ENCODE measurements at regions not wholly inside any gene's neighbourhood (a gene's known extent, or its start where the extent isn't known, plus 50 kb on each side); places are given as distances from the start of the nearest gene placed in this dataset.

GRCh38 chr13:34425327-34425949 lies 516.6 kb upstream of the NBEA start:
- Histone ChIP-seq H3K27ac (ENCODE audit: low read length) (no peak overlapping the region), H3K9me3 (ENCODE audit: insufficient read depth, low read length) (peaks cover 6% of the 10 kb centered on the region; the same call in 1 of the 2 replicates), H3K79me2 (ENCODE audit: low read length) (no peaks in the 10 kb centered on the region), H3K4me2 (ENCODE audit: low read length) (no peak overlapping the region), H4K20me1 (ENCODE audit: insufficient read depth, low read length) (no peaks in the 10 kb centered on the region), H3K4me3 (ENCODE audit: low read length) (no peak overlapping the region), H3K36me3 (replicated peaks; ENCODE audit: low read depth, low read length) (no peaks in the 10 kb centered on the region), H3K27me3 (ENCODE audit: low read depth, low read length) (no peaks in the 10 kb centered on the region), H3K9ac (ENCODE audit: low read length) (no peak overlapping the region), H2AFZ (ENCODE audit: low read depth, low read length) (no peak overlapping the region), H3K4me1 (ENCODE audit: low read length) (no peaks in the 10 kb centered on the region)
- TF ChIP-seq CTCF (IDR thresholded peaks at IDR 0.05; ENCODE audit: low read depth, low read length) (no peak), EZH2phosphoT487 (IDR thresholded peaks at IDR 0.05; ENCODE audit: low read depth) (no peak)

- no peaks in the 10 kb centered on the region for H3K36me3 ChIP-seq (replicated peaks; ENCODE audit: low read depth, low read length)
- H3K4me1 ChIP-seq (ENCODE audit: low read length) = no peaks in the 10 kb centered on the region
- H3K4me2 ChIP-seq (ENCODE audit: low read length) = no peak overlapping the region
- no peaks in the 10 kb centered on the region for H3K79me2 ChIP-seq (ENCODE audit: low read length)
- H3K27ac ChIP-seq (ENCODE audit: low read length) = no peak overlapping the region
- H2AFZ ChIP-seq (ENCODE audit: low read depth, low read length) = no peak overlapping the region
- no peaks in the 10 kb centered on the region for H4K20me1 ChIP-seq (ENCODE audit: insufficient read depth, low read length)
- H3K9ac ChIP-seq (ENCODE audit: low read length) = no peak overlapping the region
- H3K4me3 ChIP-seq (ENCODE audit: low read length) = no peak overlapping the region
- H3K9me3 ChIP-seq (ENCODE audit: insufficient read depth, low read length) = peaks cover 10% of the 10 kb centered on the region; the same call in 1 of the 2 replicates
- H3K27me3 ChIP-seq (ENCODE audit: low read depth, low read length) = no peaks in the 10 kb centered on the region
- TF ChIP-seq EZH2phosphoT487 (IDR thresholded peaks at IDR 0.05; ENCODE audit: low read depth) = no peak
- TF ChIP-seq CTCF (IDR thresholded peaks at IDR 0.05; ENCODE audit: low read depth, low read length) = no peak
Measured at GRCh38 chr13:34428911-34429310, 513.2 kb upstream of the NBEA start.

GRCh38 chr13:34430294-34430693 lies 511.8 kb upstream of the NBEA start:
- Histone ChIP-seq H3K79me2 (ENCODE audit: low read length) (no peaks in the 10 kb centered on the region), H3K27ac (ENCODE audit: low read length) (no peak overlapping the region), H3K27me3 (ENCODE audit: low read depth, low read length) (no peaks in the 10 kb centered on the region), H3K9ac (ENCODE audit: low read length) (no peak overlapping the region), H3K4me2 (ENCODE audit: low read length) (no peak overlapping the region), H2AFZ (ENCODE audit: low read depth, low read length) (no peak overlapping the region), H3K36me3 (replicated peaks; ENCODE audit: low read depth, low read length) (no peaks in the 10 kb centered on the region), H3K4me1 (ENCODE audit: low read length) (no peaks in the 10 kb centered on the region), H3K9me3 (ENCODE audit: insufficient read depth, low read length) (peaks cover 10% of the 10 kb centered on the region; the same call in 1 of the 2 replicates), H4K20me1 (ENCODE audit: insufficient read depth, low read length) (no peaks in the 10 kb centered on the region), H3K4me3 (ENCODE audit: low read length) (no peak overlapping the region)
- no peak for TF ChIP-seq CTCF (IDR thresholded peaks at IDR 0.05; ENCODE audit: low read depth, low read length)
- no peak for TF ChIP-seq EZH2phosphoT487 (IDR thresholded peaks at IDR 0.05; ENCODE audit: low read depth)

GRCh38 chr13:34431827-34432581 lies 510.1 kb upstream of the NBEA start:
- Histone ChIP-seq H2AFZ (ENCODE audit: low read depth, low read length) (no peak overlapping the region), H3K36me3 (replicated peaks; ENCODE audit: low read depth, low read length) (no peaks in the 10 kb centered on the region), H3K27ac (ENCODE audit: low read length) (no peak overlapping the region), H4K20me1 (ENCODE audit: insufficient read depth, low read length) (no peaks in the 10 kb centered on the region), H3K4me1 (ENCODE audit: low read length) (no peaks in the 10 kb centered on the region), H3K9ac (ENCODE audit: low read length) (no peak overlapping the region), H3K27me3 (ENCODE audit: low read depth, low read length) (no peaks in the 10 kb centered on the region), H3K79me2 (ENCODE audit: low read length) (no peaks in the 10 kb centered on the region), H3K4me3 (ENCODE audit: low read length) (no peak overlapping the region), H3K9me3 (ENCODE audit: insufficient read depth, low read length) (peaks cover 10% of the 10 kb centered on the region; the same call in 1 of the 2 replicates), H3K4me2 (ENCODE audit: low read length) (no peak overlapping the region)
- TF ChIP-seq CTCF (IDR thresholded peaks at IDR 0.05; ENCODE audit: low read depth, low read length) (no peak), EZH2phosphoT487 (IDR thresholded peaks at IDR 0.05; ENCODE audit: low read depth) (no peak)

All from OCI-LY3 (cell line).